Right renal cortex interstitium (tissue), 3 donors: ENCODE measurements at regions not wholly inside any gene's neighbourhood (a gene's known extent, or its start where the extent isn't known, plus 50 kb on each side); places are given as distances from the start of the nearest gene placed in this dataset.

Experiments used
- DNase-seq, 3 donors: peaks; one replicate each; pipeline ENCODE4 v3.0.0-alpha.2; 2013; ENCODE audit warnings: low read depth in 3 of 3, low spot score in 2 of 3

GRCh38 chr4:146998157-146998556 is 52.5 kb upstream of the TTC29 start:
- no peak for DNase-seq

GRCh38 chr4:147003956-147004809 is 58.5 kb upstream of the TTC29 start:
- no peak for DNase-seq

GRCh38 chr4:147006229-147006628 is 60.6 kb upstream of the TTC29 start:
- no peak for DNase-seq

- DNase-seq, result no peak
Observed at GRCh38 chr4:147009875-147010274, 64.2 kb upstream of the TTC29 start.

GRCh38 chr4:147011411-147011810 is 65.7 kb upstream of the TTC29 start:
- DNase-seq, result no peak

GRCh38 chr4:147012059-147012707 is 66.5 kb upstream of the TTC29 start:
- no peak for DNase-seq

GRCh38 chr4:147014946-147015345 is 69.3 kb upstream of the TTC29 start:
- DNase-seq, result no peak

- DNase-seq, result no peak
Observed at GRCh38 chr4:147015491-147015890, 69.8 kb upstream of the TTC29 start.

- no peak for DNase-seq
Observed at GRCh38 chr4:147017081-147017480, 71.4 kb upstream of the TTC29 start.

- DNase-seq, result no peak
Observed at GRCh38 chr4:147019091-147019490, 73.4 kb upstream of the TTC29 start.

- no peak for DNase-seq
Observed at GRCh38 chr4:147020456-147020855, 74.8 kb upstream of the TTC29 start.

GRCh38 chr4:147025042-147025441 is 79.4 kb upstream of the TTC29 start:
- DNase-seq, result no peak

GRCh38 chr4:147029296-147029695 is 83.6 kb upstream of the TTC29 start:
- no peak for DNase-seq

GRCh38 chr4:147034372-147034771 is 88.7 kb upstream of the TTC29 start:
- DNase-seq, result no peak

GRCh38 chr4:147037069-147037468 is 91.4 kb upstream of the TTC29 start:
- no peak for DNase-seq

- DNase-seq, result no peak
Observed at GRCh38 chr4:147039976-147040575, 94.4 kb upstream of the TTC29 start.

- no peak for DNase-seq
Observed at GRCh38 chr4:147040874-147041273, 95.2 kb upstream of the TTC29 start.

- no peak for DNase-seq
Observed at GRCh38 chr4:147041376-147041775, 95.7 kb upstream of the TTC29 start.

- no peak for DNase-seq
Observed at GRCh38 chr4:147042046-147042445, 96.4 kb upstream of the TTC29 start.

GRCh38 chr4:147044241-147044640 is 98.6 kb upstream of the TTC29 start:
- no peak for DNase-seq

- no peak for DNase-seq
Observed at GRCh38 chr4:147049946-147050345, 104.3 kb upstream of the TTC29 start.

- DNase-seq, result no peak
Observed at GRCh38 chr4:147050356-147050765, 104.7 kb upstream of the TTC29 start.
